HG03025 (cell line): ENCODE measurements at regions not wholly inside any gene's neighbourhood (a gene's known extent, or its start where the extent isn't known, plus 50 kb on each side); places are given as distances from the start of the nearest gene placed in this dataset.

Experiments
- ATAC-seq: cut with Tn5 transposase; IDR thresholded peaks from one replicate; pipeline ENCODE4 v1.9.1; 2021; ENCODE audit warnings: mild to moderate bottlenecking, moderate library complexity; ENCODE audit not compliant: unreplicated experiment, low FRiP score

DNA sequence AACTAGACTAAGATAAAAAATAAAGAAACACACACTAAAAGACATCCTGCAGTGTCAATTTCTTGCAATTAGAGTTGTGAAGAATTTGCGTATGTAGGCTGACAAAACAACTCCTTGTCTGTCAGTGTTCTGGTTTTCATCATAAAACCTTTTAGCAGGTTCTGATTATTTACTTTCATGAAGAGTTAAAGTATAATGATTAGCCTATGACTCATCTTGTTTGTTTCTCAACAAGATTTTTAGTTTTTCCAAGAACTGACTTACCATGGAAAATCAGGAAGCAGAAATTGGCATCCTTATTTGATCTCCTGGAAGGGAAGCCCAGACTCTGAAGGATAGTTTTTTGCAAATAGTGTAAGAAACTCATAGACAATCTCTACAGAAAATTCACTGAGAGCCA lies 848.7 kb upstream of the PCDH9 start:
- ATAC-seq = no peak

DNA sequence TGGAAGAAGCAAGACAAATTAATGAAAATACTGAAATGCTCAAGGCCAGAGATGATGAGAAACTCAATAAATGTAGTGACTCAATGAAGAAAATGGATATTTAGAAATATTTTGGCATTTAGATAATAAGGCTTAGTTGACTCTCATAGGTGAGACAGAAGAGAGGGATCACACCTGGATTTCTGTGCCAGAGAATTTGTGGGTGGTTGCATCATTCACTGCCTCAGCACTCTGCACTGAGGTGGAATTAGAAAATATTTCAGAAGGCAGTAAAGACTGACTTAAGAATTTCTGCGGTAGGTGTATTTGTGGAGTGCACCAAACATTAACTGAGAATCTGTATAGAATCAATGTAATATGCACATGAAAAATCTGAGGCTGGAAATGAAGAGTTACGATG lies 848.3 kb upstream of the PCDH9 start:
- no peak for ATAC-seq

DNA sequence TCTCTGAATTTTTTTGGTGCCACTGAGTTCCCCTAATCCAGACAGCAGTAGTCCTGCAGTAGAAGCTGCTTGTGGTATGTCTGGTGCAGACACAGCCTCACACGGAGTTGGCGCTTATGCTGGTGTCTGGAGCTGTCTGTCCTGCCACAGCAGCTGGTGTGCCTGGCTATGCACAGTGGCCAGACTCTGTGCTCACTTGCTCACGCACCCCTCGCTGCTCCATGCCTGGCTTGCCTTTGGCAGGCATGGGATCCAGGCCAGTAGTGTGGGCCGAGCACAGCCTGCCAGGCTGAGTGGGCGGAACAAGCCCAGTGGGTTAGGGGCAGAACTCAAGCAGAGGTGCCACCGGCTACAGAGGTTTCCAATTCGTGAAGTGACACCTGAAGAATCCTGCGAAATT lies 845.9 kb upstream of the PCDH9 start:
- ATAC-seq = no peak

DNA sequence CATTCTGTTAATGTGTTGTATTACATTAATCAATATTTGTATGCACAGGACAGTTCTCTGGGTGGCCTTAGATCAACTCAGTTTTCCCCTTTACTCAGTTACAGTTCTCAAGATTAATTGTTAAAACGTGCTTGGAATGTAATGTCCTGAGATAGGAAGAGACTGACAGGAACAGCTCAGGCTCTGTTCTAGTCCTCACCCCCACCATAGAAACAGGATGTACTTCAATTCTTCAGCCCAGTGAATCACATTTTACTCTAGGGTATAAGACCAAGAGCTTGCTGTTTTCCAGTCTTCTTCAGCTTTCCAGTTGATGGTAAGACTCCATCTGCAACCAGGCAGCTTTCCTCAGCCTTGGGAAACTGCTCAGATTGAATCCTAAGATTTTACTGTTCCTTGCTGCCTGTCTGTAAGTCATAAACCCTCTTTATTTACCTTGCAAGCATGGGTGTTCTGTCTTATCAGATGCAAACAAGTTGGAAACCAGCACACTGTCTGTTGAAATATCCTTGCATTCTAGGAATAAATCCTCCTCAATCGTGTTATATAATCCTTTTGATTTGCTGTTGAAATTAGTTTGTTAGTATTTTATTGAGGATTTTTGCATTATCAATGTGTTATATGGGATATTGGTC lies 836.9 kb upstream of the PCDH9 start:
- no peak for ATAC-seq

DNA sequence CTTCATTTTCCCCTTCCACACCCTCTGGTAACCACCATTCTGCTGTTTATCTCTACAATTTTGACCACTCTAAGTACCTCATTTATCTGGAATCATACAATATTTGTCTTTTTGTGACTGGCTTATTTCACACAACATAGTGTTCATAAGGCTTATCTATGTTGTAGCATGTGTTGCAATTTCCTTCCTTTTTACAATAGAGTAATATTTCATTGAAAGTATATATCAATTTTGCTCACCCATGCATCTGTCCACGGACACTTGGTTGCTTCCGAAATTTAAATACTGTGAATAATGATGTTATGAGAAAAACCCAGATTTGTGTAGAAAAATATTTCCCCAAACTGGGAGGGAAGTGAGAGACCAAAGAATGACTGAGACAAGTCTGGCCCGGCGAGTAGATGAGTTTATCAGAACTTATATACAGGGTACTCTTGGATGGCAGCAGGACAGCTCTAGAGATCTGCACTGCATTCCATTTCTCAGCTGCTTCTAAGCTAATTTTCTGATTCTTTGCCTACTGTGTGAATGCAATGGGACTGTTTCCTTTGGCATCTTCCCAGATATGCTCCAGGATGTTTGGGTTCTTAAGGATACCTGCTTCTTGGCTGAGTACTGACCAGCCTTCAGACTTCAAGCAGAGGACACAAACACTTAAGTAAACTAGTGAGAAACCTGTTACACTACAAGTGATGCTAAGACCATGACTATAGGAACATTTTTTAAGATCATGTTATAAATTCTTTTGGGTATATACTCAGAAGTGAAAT lies 834.0 kb upstream of the PCDH9 start:
- no peak for ATAC-seq

DNA sequence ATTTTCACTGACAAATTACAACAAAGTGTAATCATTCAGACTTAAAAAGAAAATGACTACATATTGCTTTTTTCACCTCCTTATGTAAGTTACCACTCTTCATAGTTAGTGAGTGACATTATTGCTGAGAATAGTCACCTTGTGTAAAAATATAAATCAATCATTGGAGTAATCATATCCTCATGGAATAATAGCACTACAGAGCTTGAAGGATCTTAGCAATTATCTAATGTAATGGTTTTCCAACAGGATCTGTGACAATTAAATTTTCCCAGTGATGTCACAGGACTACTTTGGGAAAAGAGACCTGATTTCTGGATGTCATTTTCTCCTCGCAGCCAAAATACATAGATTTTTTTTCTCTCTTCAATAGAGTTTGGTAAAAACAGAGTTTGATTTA lies 833.0 kb upstream of the PCDH9 start:
- no peak for ATAC-seq

DNA sequence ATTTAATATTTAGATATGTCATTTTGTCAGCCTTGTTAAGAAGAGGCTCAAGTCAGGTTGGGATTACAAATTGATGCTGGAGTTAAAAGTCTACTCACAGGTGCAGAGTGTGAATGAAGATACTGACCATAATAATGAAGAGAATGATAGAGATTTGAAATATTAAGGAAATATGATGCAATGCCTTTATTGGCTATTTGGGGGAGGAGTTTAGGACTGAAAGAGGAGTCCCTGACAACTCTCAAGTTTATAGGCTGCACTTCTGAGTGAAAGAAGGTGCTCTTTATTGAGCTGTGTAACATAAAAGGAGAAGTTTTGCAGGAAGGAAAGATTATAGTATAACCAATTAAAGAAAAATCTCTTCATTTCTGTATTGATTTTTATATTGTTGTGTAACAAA lies 827.7 kb upstream of the PCDH9 start:
- ATAC-seq = no peak

DNA sequence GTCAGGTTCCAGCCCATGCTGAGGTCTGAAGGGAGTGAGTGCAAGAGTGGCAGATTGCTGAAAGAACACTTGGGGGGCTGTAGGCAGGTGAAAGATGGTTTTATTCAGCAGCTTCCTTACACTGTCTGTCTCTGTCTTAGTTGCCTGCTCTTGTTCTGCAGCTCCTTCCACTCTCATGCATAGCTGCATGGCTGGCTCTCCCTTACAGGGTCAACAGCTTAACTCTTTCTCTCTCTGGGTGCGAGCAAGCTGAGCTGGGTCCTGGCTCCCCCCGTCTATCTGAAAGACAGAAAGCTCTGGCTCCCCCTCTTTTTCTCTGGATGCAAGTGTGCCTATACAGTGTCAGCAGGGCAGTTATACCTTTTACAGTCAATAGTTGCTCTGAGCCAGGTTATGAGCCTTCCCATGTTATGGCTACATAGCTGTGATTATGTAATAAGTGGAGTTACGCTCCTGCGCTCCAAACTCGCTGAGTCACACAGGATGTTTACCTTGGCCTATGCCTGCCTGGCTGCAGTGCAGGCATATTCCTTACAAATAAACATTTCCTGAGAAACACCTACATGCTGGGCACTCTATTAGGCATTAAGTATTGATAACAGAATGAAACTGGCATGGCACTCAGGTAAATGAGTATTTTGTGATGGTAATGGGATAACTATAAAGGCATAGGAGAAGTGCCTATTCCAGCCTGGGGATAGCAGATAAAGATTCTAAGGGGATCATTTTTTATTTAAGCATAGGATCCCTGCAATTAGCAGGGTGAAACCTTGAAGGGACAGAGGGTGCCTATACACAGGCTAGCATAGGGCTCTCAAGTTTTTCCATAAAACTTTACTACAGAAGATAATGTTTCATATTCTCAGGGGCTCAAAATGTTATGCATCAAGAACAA lies 826.9 kb upstream of the PCDH9 start:
- no peak for ATAC-seq

DNA sequence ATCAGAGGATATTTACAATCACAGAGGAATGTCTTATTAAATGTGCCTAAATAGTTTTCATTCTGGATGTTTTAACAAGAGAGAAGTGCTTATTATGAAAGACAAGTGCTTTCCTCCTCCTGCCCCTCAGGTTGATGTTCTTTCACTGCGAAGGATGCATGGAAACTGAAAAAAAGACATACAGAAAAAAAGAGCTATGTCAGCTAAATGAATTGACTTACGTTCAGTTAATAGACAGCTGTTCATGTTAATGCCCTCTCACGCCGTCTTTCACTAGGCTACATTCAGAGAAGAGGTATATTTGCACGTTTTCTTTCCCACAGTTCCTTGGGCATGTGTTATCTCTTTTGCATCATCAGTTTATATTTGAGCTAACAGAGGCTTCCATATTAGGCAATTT lies 821.8 kb upstream of the PCDH9 start:
- ATAC-seq = no peak

DNA sequence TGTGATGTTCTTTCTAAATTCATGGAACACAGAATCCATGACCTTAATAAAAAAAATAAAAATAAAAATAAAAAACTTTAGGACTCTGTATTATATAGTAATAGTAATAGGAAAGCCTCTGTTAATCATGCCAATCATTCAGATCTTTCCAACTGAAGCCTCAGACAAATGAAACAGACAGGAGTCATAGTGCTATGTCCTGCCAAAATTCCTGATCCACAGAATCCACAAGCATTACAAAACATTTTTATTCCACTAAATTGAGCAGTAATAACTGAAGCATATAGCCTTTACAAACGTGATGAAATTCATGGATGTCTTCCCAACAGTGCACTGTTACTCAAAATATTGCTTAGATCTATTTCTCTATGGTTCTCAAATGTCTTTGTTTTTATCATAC lies 820.6 kb upstream of the PCDH9 start:
- no peak for ATAC-seq

DNA sequence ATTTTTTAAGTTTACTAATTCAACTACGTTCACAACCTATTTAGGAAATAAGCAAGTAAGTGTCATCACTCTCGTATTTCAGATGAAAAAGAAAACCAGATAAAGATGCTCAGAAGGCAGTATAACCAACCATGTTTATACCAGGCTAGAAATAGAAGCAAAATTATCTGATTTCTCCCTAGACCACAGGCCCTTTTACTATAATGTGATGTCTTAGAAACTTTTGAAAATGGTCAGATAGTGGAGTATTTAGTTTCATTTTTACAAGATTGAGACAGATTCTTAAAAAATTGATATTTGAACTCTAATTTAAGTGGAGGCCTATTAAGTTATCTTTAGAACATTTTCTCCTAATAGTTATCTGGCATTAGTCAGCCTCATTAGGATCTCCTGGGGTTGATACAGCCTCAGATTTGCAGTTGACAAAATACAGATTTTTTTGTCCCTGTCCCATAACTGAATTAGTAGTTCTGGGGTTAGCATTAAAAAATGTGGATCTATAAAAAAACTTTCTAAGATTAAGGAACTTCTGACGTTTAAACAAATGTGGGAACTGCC lies 818.7 kb upstream of the PCDH9 start:
- no peak for ATAC-seq

DNA sequence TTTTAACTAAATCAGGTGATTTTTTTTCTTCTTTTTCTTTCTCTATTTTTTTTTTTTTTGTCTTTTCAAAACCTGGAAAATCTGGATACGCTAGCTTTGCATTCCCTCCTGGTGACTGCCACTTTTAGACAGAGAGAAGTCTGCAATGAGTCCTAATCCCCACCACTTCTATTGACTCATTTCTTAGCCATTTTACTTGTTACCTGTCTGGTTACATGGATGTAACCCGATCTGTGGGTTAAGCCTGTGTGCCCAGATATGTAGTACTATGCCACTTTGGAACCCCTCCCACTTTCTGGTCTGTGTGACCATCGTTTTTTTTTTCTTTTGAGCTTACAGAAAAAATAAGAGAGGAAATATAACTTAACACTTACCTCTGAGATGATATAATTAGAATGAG lies 817.8 kb upstream of the PCDH9 start:
- no peak for ATAC-seq

DNA sequence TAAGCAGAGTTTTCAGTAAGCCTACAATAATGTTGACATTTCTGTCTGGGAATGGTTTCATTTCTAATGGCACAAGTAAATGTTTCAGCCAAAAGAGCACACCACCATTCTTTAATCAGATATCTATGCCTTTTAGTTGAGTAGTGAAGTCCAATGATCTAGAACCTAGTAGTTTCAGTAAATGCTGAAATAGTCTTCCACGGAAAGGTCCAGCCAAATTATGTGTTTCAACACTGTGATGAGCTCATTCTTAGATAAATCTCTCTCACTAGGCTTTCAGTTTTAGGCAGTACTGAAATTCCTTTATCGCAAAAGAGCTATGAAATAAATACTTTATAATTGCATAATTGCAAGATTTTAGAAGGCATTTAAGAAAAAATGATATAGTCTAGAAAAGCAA lies 816.8 kb upstream of the PCDH9 start:
- ATAC-seq = no peak

DNA sequence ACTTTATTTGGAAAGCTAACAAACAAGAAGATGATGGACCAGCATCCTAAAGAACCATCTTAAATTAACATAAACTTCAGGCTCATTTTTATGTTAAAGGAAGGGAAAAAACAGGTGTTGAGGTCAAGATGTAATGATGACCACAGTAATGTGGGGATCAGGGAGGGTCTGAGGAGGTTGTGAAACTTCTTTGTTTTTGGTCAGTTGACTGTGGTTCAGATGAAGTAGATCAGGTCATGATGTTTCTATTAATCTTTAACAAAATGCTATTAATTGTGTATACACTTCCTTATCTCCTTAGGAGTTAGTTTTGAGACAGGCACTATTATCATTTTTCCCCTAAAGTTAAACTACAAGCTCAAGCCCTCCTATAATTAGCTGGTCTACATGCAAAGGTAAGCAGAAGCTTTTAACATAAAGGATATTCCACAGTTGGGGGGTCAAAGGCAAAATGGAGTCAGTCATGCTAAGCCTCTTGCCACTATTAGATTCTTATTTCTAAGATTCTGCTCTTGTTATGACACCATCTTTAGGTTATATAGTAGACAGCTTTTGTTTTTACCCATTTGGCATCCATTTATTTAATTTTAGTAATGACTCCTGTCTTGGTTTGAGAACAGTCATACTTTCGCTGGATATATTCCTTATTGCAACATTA lies 800.1 kb upstream of the PCDH9 start:
- no peak for ATAC-seq

DNA sequence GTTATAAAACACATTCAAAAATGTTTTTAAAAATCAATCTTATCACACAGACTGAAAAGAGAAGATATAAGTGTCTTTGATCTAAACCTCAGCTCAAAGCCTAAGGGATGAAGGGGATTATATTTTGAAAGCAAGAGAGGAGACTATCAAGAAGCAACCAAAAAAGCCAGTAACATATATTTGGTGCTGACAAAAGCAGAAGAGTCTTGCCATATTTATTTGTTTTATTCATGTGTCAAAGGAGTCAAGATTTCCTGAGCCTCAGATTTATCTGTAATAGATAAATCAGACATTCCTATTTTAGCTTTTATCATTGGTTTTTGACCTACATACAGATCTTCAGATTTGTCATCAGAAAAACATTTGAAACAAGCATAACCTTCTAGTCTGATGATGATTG lies 798.6 kb upstream of the PCDH9 start:
- no peak for ATAC-seq

DNA sequence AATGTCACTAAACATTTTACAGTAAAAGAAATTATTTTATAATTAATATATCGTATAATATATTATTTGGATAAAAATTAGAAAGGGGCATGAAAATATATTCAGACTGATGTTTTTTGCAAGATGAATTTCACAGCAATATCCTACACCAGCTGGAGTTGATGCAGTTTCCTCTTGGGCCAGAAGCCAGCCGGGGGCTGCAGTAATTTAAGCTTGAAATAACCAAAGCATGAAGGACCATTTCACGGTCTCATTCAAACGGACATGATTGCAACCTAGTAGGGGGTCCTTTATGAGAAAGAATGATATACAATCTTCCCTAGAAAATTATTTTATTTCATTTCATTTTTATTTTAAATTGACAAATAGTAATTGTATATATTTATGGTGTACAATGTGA lies 797.2 kb upstream of the PCDH9 start:
- no peak for ATAC-seq

DNA sequence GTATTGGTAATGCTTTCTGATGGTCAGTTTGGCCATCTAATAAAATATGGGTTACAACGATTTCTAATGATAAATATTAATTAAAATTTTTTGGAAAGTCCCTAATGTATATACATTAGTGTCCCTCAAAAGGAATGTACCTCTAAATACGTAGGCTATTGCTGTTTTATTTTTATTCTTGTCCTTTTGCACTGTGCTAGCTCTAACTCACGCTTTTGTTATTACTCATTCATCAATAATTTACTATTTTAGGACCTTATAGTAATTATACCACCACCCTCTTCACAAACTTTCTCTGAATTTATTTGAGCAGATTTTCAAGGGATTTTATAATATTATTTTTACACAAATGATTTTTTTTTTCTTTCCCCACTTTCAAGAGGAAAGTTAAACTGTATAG lies 795.9 kb upstream of the PCDH9 start:
- no peak for ATAC-seq

DNA sequence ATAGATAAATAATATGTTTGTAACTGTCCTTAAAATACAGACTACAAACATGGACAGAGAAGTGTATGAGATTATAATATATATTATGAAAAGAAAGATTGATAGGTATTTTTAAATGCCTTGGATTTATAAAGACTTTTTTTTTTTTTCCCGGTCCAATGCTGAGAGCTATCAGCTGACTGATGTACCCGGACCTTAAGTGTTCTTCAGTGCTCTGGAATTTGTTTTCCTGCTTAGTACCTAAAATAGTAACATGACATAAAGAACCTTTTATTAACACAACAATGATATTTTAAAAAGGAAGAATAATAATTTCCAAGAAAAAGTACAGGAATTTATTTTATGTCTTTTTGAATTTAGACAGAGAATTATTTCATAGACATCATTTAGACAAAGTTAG lies 795.5 kb upstream of the PCDH9 start:
- ATAC-seq = no peak

DNA sequence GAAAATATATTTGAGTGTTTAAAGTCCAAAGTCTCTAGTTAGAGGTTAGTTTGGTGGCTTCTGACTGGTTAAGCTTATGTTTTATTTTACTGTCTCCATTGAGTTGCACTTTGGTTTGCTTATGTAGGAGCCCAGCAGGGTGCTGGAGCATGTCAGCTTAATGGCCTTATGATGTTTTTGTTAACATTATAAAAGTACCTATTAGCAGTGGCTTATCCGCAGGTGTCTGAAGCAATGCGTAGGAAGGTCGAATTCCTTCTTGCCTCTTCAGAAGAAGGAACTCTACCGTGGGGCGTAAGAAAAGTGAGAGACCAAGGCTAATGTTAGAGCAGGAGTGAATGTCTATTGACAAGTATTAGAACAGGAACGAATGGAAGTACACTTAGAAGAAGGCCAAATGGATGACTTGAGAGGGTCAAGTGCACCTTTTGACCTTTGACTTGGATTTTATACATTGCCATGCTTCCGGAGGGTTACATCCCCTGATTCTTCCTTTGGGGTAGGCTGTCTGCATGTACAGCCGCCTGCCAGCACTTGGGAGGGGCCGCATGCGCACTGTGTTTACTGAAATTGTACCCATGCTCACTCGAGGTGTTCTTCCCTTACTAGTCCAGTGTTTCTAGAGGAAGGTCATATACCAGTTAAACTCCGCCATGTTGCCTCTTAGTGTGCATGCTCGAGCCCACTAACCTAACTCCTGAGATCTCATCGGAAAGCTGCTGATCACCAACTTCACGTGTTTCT lies 793.9 kb upstream of the PCDH9 start:
- ATAC-seq = no peak

DNA sequence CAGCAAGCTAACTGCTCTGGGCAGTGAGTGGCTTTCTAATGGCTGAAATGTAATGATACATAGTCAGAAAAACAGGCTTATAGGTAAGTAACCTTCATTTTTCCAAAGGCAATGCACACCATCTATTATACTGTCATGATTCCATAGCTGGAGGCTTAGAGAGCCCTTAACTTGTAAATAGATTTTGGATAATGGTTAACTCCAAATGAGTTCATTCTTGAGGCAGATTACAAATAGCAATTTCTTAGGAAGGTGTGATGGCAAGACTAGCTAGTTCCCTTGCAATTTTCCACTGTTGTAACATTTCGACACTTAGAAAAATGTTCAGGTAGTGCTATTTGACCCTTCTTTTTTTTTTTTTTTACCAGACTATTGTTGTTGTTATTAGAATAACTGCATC lies 789.8 kb upstream of the PCDH9 start:
- no peak for ATAC-seq
